Endodermal cell (in vitro differentiated cells): ENCODE measurements at regions not wholly inside any gene's neighbourhood (a gene's known extent, or its start where the extent isn't known, plus 50 kb on each side); places are given as distances from the start of the nearest gene placed in this dataset.
A peak's percentile ranks its signal among the peaks of the same experiment; 100 is the strongest.

Source experiments
- DNase-seq: peaks from one replicate; pipeline ENCODE4 v3.0.0-alpha.2; 2017
- H3K27ac ChIP-seq: 2 replicates; pipeline ENCODE4 v1.5.1; 2013; ENCODE audit warnings: mild to moderate bottlenecking, low read depth, low read length, moderate library complexity
- H3K27me3 ChIP-seq: 2 replicates; pipeline ENCODE4 v1.6.1; 2013; ENCODE audit warnings: mild to moderate bottlenecking, low read length, moderate library complexity; ENCODE audit not compliant: insufficient read depth, control insufficient read depth, poor library complexity, severe bottlenecking
- H3K36me3 ChIP-seq: 2 replicates; pipeline ENCODE4 v1.7.0; 2013; ENCODE audit warnings: mild to moderate bottlenecking, low read length, moderate library complexity; ENCODE audit not compliant: control insufficient read depth, insufficient read depth
- H3K4me1 ChIP-seq: one replicate; pipeline ENCODE4 v1.7.0; 2013; ENCODE audit warnings: low read length; ENCODE audit not compliant: control insufficient read depth, insufficient read depth
- H3K4me3 ChIP-seq: 2 replicates; pipeline ENCODE4 v1.5.1; 2013; ENCODE audit warnings: mild to moderate bottlenecking, low read length, moderate library complexity
- H3K9ac ChIP-seq: 2 replicates; pipeline ENCODE4 v1.6.1; 2013; ENCODE audit warnings: mild to moderate bottlenecking, low read length, moderate library complexity; ENCODE audit not compliant: poor library complexity, severe bottlenecking; ENCODE audit errors: extremely low read depth
- H3K9me3 ChIP-seq: 2 replicates; pipeline ENCODE4 v1.6.1; 2013; ENCODE audit warnings: mild to moderate bottlenecking, low read length, moderate library complexity; ENCODE audit not compliant: control insufficient read depth
- H3K27ac Mint-ChIP-seq: 2 replicates; pipeline ENCODE4 v1.8.0; 2020; ENCODE audit warnings: mixed read lengths
- H3K27me3 Mint-ChIP-seq: 2 replicates; pipeline ENCODE4 v1.8.0; 2021; ENCODE audit warnings: mild to moderate bottlenecking, mixed read lengths; ENCODE audit not compliant: insufficient read depth
- H3K36me3 Mint-ChIP-seq: 2 replicates; pipeline ENCODE4 v1.8.0; 2020; ENCODE audit warnings: low read depth, mixed read lengths
- H3K4me1 Mint-ChIP-seq: 2 replicates; pipeline ENCODE4 v1.8.0; 2020; ENCODE audit warnings: mixed read lengths
- H3K4me3 Mint-ChIP-seq: 2 replicates; pipeline ENCODE4 v1.8.0; 2020; ENCODE audit warnings: mild to moderate bottlenecking, moderate library complexity, mixed read lengths
- H3K9me3 Mint-ChIP-seq: 2 replicates; pipeline ENCODE4 v1.8.0; 2020; ENCODE audit warnings: mild to moderate bottlenecking, mixed read lengths
- WGBS, 2 experiments: methylation state at CpG; one replicate each; pipeline versions ENCODE4 v1.1.5 to v1.1.7; 2013; ENCODE audit warnings: missing lambda C conversion rate in 2 of 2, mixed read lengths in 1 of 2; ENCODE audit not compliant: insufficient coverage in 1 of 2, insufficient read length in 1 of 2; 5-methylcytosine and 5-hydroxymethylcytosine counted together
- TF ChIP-seq, protein P1 (sequence below): fragments of 200-600 bp; sonication (generic); conservative IDR thresholded peaks from 2 replicates; pipeline ENCODE4 v1.5.0; 2021; ENCODE audit warnings: antibody characterized with exemption, mild to moderate bottlenecking

DNA sequence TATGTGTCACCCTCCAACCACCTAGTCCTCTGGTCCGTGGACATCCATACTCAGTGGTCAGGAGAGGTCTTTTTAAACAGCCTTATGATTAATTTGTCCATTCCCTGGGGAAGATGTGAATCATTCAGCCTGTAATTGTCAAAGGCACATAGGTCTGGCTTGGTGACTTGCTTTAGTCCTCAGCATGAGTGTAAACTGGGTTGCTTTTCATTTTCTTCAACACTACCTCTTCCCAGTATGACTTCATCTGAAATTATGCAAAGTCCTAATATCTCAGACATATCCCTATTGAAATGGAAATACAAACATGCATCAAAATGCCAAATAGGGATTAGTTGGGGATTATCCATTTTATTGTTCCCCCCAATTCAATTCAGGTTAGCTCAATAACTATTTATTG lies 208.3 kb upstream of the AMOT start:
- H3K9me3 Mint-ChIP-seq = no peaks in the 10 kb centered on the region
- H3K4me3 ChIP-seq = no peak overlapping the region
- H3K27ac Mint-ChIP-seq = no peak overlapping the region
- H3K27ac ChIP-seq = no peak overlapping the region
- DNase-seq = no peak
- H3K4me1 Mint-ChIP-seq = peaks cover 5% of the 10 kb centered on the region
- TF ChIP-seq, protein P1, sequence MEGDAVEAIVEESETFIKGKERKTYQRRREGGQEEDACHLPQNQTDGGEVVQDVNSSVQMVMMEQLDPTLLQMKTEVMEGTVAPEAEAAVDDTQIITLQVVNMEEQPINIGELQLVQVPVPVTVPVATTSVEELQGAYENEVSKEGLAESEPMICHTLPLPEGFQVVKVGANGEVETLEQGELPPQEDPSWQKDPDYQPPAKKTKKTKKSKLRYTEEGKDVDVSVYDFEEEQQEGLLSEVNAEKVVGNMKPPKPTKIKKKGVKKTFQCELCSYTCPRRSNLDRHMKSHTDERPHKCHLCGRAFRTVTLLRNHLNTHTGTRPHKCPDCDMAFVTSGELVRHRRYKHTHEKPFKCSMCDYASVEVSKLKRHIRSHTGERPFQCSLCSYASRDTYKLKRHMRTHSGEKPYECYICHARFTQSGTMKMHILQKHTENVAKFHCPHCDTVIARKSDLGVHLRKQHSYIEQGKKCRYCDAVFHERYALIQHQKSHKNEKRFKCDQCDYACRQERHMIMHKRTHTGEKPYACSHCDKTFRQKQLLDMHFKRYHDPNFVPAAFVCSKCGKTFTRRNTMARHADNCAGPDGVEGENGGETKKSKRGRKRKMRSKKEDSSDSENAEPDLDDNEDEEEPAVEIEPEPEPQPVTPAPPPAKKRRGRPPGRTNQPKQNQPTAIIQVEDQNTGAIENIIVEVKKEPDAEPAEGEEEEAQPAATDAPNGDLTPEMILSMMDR = no peak
- H3K4me3 Mint-ChIP-seq = no peak overlapping the region
- H3K36me3 Mint-ChIP-seq = no peaks in the 10 kb centered on the region
- no peaks in the 10 kb centered on the region for H3K9me3 ChIP-seq
- H3K27me3 ChIP-seq = peaks cover 19% of the 10 kb centered on the region
- H3K9ac ChIP-seq = no peak overlapping the region
- H3K4me1 ChIP-seq = no peaks in the 10 kb centered on the region
- H3K27me3 Mint-ChIP-seq = peaks cover 20% of the 10 kb centered on the region
- H3K36me3 ChIP-seq = no peaks in the 10 kb centered on the region
- 100% methylated on average over 1 of the region's 1 CpG; no CpG with 5 or more reads in 1 of the 2 experiments for WGBS, 2 experiments

DNA sequence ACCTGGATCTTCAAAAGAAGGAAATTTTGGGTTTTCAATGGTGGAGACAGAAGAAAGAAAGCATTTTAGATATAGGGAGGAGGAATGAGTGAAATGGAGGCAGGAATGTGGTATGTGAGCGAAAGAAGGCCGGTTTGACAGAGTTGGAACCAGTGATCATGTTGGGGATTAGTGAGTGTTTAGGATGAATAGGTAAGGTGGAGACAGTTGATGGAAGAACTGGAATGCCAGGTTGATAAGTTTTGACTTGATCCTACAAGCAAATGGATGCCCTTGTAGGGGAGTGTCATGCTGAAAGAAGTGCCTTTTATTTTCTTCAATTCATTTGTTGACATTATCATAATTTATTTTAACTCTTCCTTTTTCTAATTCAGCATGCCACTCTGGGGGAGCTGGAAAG lies 207.8 kb upstream of the AMOT start:
- WGBS, 2 experiments = 90 to 100% methylated on average over 2 of the region's 2 CpGs

DNA sequence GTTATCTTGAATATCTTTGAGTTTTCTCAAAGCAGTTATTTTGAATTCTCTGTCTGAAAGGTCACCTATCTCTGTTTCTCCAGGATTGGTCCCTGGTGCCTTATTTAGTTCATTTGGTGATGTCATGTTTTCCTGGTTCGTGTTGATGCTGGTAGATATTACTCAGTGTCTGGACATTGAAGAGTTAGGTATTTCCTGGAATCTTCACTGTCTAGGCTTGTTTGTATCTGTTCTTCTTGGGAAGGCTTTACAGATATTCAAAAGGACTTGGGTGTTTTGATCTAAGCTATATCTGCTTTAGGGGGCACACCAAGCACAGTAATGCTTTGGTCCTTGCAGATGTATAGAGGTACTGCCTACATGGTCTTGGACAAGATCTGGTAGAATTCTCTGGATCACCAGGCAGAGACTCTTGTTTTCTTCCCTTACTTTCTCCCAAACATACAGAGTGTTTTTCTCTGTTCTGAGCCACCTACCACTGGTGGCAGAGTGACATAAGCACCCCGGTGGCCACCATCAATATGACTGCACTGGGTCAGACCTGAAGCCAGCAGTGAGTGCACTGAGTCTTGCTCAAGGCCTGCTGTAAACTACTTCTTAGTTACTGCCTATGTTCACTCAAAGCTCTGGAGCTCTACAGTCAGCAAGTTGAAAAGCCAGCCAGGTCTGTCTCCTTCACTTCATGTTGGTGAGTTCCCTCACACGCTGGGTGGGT lies 193.5 kb upstream of the AMOT start:
- no peak overlapping the region for H3K27ac ChIP-seq
- Mint-ChIP-seq H3K4me1 (no peaks in the 10 kb centered on the region), H3K4me3 (no peak overlapping the region), H3K9me3 (peaks cover 3% of the 10 kb centered on the region), H3K27me3 (no peaks in the 10 kb centered on the region), H3K36me3 (no peaks in the 10 kb centered on the region), H3K27ac (no peak overlapping the region)
- 91% methylated on average over 3 of the region's 3 CpGs; no CpG with 5 or more reads in 1 of the 2 experiments for WGBS, 2 experiments
- no peaks in the 10 kb centered on the region for H3K36me3 ChIP-seq
- H3K9me3 ChIP-seq = no peaks in the 10 kb centered on the region
- no peak overlapping the region for H3K9ac ChIP-seq
- no peak overlapping the region for H3K4me3 ChIP-seq
- no peaks in the 10 kb centered on the region for H3K27me3 ChIP-seq
- TF ChIP-seq, protein P1 = peak; percentile 40
- DNase-seq = no peak
- no peaks in the 10 kb centered on the region for H3K4me1 ChIP-seq

More for the DNA sequence above, 207.8 kb upstream of the AMOT start:
- Histone ChIP-seq H3K9ac (no peak overlapping the region), H3K4me1 (no peaks in the 10 kb centered on the region), H3K27ac (no peak overlapping the region), H3K27me3 (peaks cover 19% of the 10 kb centered on the region), H3K36me3 (no peaks in the 10 kb centered on the region), H3K9me3 (no peaks in the 10 kb centered on the region), H3K4me3 (no peak overlapping the region)
- Mint-ChIP-seq H3K36me3 (no peaks in the 10 kb centered on the region), H3K4me3 (no peak overlapping the region), H3K4me1 (peaks cover 5% of the 10 kb centered on the region), H3K27ac (no peak overlapping the region), H3K9me3 (no peaks in the 10 kb centered on the region), H3K27me3 (peaks cover 18% of the 10 kb centered on the region)
- TF ChIP-seq, protein P1 = no peak
- no peak for DNase-seq
